ENCODE measurements at regions not wholly inside any gene's neighbourhood (a gene's known extent, or its start where the extent isn't known, plus 50 kb on each side); places are given as distances from the start of the nearest gene placed in this dataset.

GRCh38 chr5:164296603-164297080 lies 791.2 kb downstream of the MAT2B start:
- no peaks in the 10 kb centered on the region for H3K36me3 ChIP-seq (replicated peaks in 1 of 2; ENCODE audit: control insufficient read depth in 1 of 2, insufficient read depth in 2 of 2, low read length in 2 of 2)
- peaks cover 22% of the 10 kb centered on the region for H3K9me3 ChIP-seq (ENCODE audit: low read length)
- no peaks in the 10 kb centered on the region for H3K4me1 ChIP-seq (ENCODE audit: insufficient read depth, low read length)
- 4% methylated on average over 14 of the region's 14 CpGs for WGBS (ENCODE audit: low lambda C conversion rate)
- no peak overlapping the region for H3K4me3 ChIP-seq (replicated peaks in 1 of 3; ENCODE audit: insufficient read depth in 1 of 3, low read depth in 2 of 3, low read length in 3 of 3)
- no peak for FAIRE-seq
- ChIA-PET CTCF (ENCODE audit: low intra/inter-chr PET ratio, low total read pairs) (no interaction called here), POLR2A (no interaction called here)
- no peak for DNase-seq (ENCODE audit: low spot score)
- H3K9ac ChIP-seq (ENCODE audit: insufficient read depth, low read depth, low read length), result no peak overlapping the region
- H3K79me2 ChIP-seq (ENCODE audit: insufficient read depth, low read length), result no peaks in the 10 kb centered on the region
- no peaks in the 10 kb centered on the region for H4K20me1 ChIP-seq (ENCODE audit: insufficient read depth, low read length)
- H3K27ac ChIP-seq (ENCODE audit: extremely low read length, insufficient read depth, low read length), result no peak overlapping the region
- no peak for ATAC-seq
- TF ChIP-seq ZBTB8A (CRISPR knock-in tag; IDR thresholded peaks at IDR 0.05; ENCODE audit: borderline replicate concordance, low read depth), result no peak
- no peak for TF ChIP-seq ZNF318 (CRISPR knock-in tag; IDR thresholded peaks at IDR 0.05)
- no peak for TF ChIP-seq HMGA1 (CRISPR knock-in tag; conservative IDR thresholded peaks at IDR 0.05)
- H3K4me2 ChIP-seq (ENCODE audit: low read depth, low read length), result no peak overlapping the region
- no TSS peak for BruUV-seq (replicated peaks)
- H2AFZ ChIP-seq (ENCODE audit: low read length), result no peak overlapping the region
- in situ Hi-C loops (cut with HindIII; ENCODE audit: extremely low pct_ligation_motif_present, low pct_unique_long_range_greater_than_20kb) (no loop called here), intact Hi-C loops (cut with micrococcal nuclease; ENCODE audit: unreplicated experiment) (no loop called here)
- H3K27me3 ChIP-seq (ENCODE audit: control insufficient read depth in 1 of 2, insufficient read depth in 2 of 2, low read length in 2 of 2), result no peaks in the 10 kb centered on the region
